Uterus (tissue), 3 donors: ENCODE measurements at regions not wholly inside any gene's neighbourhood (a gene's known extent, or its start where the extent isn't known, plus 50 kb on each side); places are given as distances from the start of the nearest gene placed in this dataset.

ENCODE experiments used
- DNase-seq, 2 donors: peaks; one replicate each; pipeline ENCODE4 v3.0.0-alpha.2; 2019 to 2020
- H3K27ac ChIP-seq, 2 donors: fragments of 200-600 bp; sonication (generic); 1 replicate in 1 of 2; 2 replicates in 1 of 2; pipeline ENCODE4 v1.5.1; 2016 to 2018
- H3K27me3 ChIP-seq, 2 donors: fragments of 200-600 bp; sonication (generic); one replicate each; pipeline ENCODE4 v1.5.1; 2018 to 2019; ENCODE audit warnings: control low read depth in 1 of 2
- H3K36me3 ChIP-seq, 2 donors: fragments of 200-600 bp; sonication (generic); one replicate each; pipeline ENCODE4 v1.5.1; 2019; ENCODE audit warnings: control low read depth in 1 of 2
- H3K4me1 ChIP-seq, 2 donors: fragments of 200-600 bp; sonication (generic); one replicate each; pipeline ENCODE4 v1.5.1; 2018 to 2019; ENCODE audit warnings: control low read depth in 1 of 2
- H3K4me3 ChIP-seq, 2 donors: fragments of 200-600 bp; sonication (generic); 1 replicate in 1 of 2; 2 replicates in 1 of 2; pipeline ENCODE4 v1.5.1; 2018 to 2019; ENCODE audit warnings: mild to moderate bottlenecking in 1 of 2
- H3K9me3 ChIP-seq, 2 donors: fragments of 200-600 bp; sonication (generic); one replicate each; pipeline ENCODE4 v1.5.1; 2019; ENCODE audit warnings: control low read depth in 1 of 2
- CTCF ChIP-seq, 4 experiments: fragments of 200-600 bp in 2 of 4; fragments of 450-650 bp in 2 of 4; sonication (generic) in 2 of 4; IDR thresholded peaks; one replicate each; pipeline ENCODE4 v1.5.1; 2016 to 2019; ENCODE audit warnings: antibody characterized with exemption in 4 of 4, mild to moderate bottlenecking in 2 of 4, moderate library complexity in 1 of 4
- POLR2A ChIP-seq, 2 donors: fragments of 450-650 bp; IDR thresholded peaks; one replicate each; pipeline ENCODE4 v1.6.1; 2016; ENCODE audit warnings: antibody characterized with exemption in 2 of 2, mild to moderate bottlenecking in 1 of 2, moderate library complexity in 1 of 2
- intact Hi-C: fragments of 100-400 bp; cut with DNase I; formaldehyde crosslinking; loops from one replicate; pipeline ENCODE4 v1.15.1; 2023; ENCODE audit warnings: low total_unique reads
- donor health status: DM: yes; HTN: yes; CAD: no.

GRCh38 chr12:66061557-66062289 lies 68.8 kb downstream of the LLPH start:
- H3K27me3 ChIP-seq, result no peaks in the 10 kb centered on the region
- no peaks in the 10 kb centered on the region for H3K4me1 ChIP-seq
- H3K4me3 ChIP-seq, result no peak overlapping the region
- no peaks in the 10 kb centered on the region for H3K36me3 ChIP-seq
- TF ChIP-seq POLR2A (IDR thresholded peaks at IDR 0.05) (no peak), CTCF (IDR thresholded peaks at IDR 0.05) (no peak)
- H3K27ac ChIP-seq, result no peak overlapping the region
- no peaks in the 10 kb centered on the region for H3K9me3 ChIP-seq
- intact Hi-C loops, result no loop called here
- no peak for DNase-seq

GRCh38 chr12:66061076-66061475 lies 69.5 kb downstream of the LLPH start:
- Histone ChIP-seq H3K36me3 (no peaks in the 10 kb centered on the region), H3K4me3 (no peak overlapping the region), H3K27me3 (no peaks in the 10 kb centered on the region), H3K9me3 (no peaks in the 10 kb centered on the region), H3K27ac (no peak overlapping the region), H3K4me1 (no peaks in the 10 kb centered on the region)
- no peak for DNase-seq
- intact Hi-C loops, result no loop called here
- TF ChIP-seq CTCF (IDR thresholded peaks at IDR 0.05), result no peak
- TF ChIP-seq POLR2A (IDR thresholded peaks at IDR 0.05), result no peak

GRCh38 chr12:66060163-66060907 lies 70.2 kb downstream of the LLPH start:
- Histone ChIP-seq H3K36me3 (no peaks in the 10 kb centered on the region), H3K4me1 (no peaks in the 10 kb centered on the region), H3K27ac (no peak overlapping the region), H3K4me3 (no peak overlapping the region), H3K9me3 (no peaks in the 10 kb centered on the region), H3K27me3 (no peaks in the 10 kb centered on the region)
- TF ChIP-seq POLR2A (IDR thresholded peaks at IDR 0.05) (no peak), CTCF (IDR thresholded peaks at IDR 0.05) (no peak)
- no peak for DNase-seq
- intact Hi-C loops, result no loop called here

- TF ChIP-seq POLR2A (IDR thresholded peaks at IDR 0.05) (no peak), CTCF (IDR thresholded peaks at IDR 0.05) (no peak)
- Histone ChIP-seq H3K36me3 (no peaks in the 10 kb centered on the region), H3K27ac (no peak overlapping the region), H3K9me3 (no peaks in the 10 kb centered on the region), H3K4me1 (no peaks in the 10 kb centered on the region), H3K27me3 (no peaks in the 10 kb centered on the region), H3K4me3 (no peak overlapping the region)
- intact Hi-C loops, result no loop called here
- no peak for DNase-seq
These were observed 70.9 kb downstream of the LLPH start for GRCh38 chr12:66059666-66060065.

- Histone ChIP-seq H3K27me3 (no peaks in the 10 kb centered on the region), H3K4me1 (no peaks in the 10 kb centered on the region), H3K36me3 (no peaks in the 10 kb centered on the region), H3K4me3 (no peak overlapping the region), H3K9me3 (no peaks in the 10 kb centered on the region), H3K27ac (no peak overlapping the region)
- no peak for TF ChIP-seq POLR2A (IDR thresholded peaks at IDR 0.05)
- TF ChIP-seq CTCF (IDR thresholded peaks at IDR 0.05), result no peak
- intact Hi-C loops, result no loop called here
- DNase-seq, result no peak
These were observed 72.0 kb downstream of the LLPH start for GRCh38 chr12:66058554-66058953.
